Duodenal mucosa (tissue), 2 donors: ENCODE measurements at regions not wholly inside any gene's neighbourhood (a gene's known extent, or its start where the extent isn't known, plus 50 kb on each side); places are given as distances from the start of the nearest gene placed in this dataset.

Experiments used
- H3K27ac ChIP-seq: one replicate; pipeline ENCODE4 v1.7.0; 2013; ENCODE audit warnings: low read depth, low read length
- H3K27me3 ChIP-seq, 2 donors: one replicate each; pipeline ENCODE4 v1.7.0; 2013; ENCODE audit warnings: low read length in 2 of 2, control low read depth in 1 of 2; ENCODE audit not compliant: insufficient read depth in 2 of 2, control insufficient read depth in 1 of 2
- H3K36me3 ChIP-seq, 2 donors: one replicate each; pipeline ENCODE4 v1.7.0; 2013; ENCODE audit warnings: low read length in 2 of 2, control low read depth in 1 of 2; ENCODE audit not compliant: insufficient read depth in 2 of 2, control insufficient read depth in 1 of 2
- H3K4me1 ChIP-seq, 2 donors: one replicate each; pipeline ENCODE4 v1.7.0; 2013; ENCODE audit warnings: low read length in 2 of 2, control low read depth in 1 of 2; ENCODE audit not compliant: insufficient read depth in 2 of 2, control insufficient read depth in 1 of 2
- H3K4me3 ChIP-seq, 2 donors: one replicate each; pipeline ENCODE4 v1.7.0; 2013; ENCODE audit warnings: low read length in 2 of 2, low read depth in 1 of 2
- H3K9ac ChIP-seq, 2 donors: one replicate each; pipeline ENCODE4 v1.7.0; 2013; ENCODE audit warnings: low read length in 2 of 2, low read depth in 1 of 2
- H3K9me3 ChIP-seq, 2 donors: one replicate each; pipeline ENCODE4 v1.7.0; 2013; ENCODE audit warnings: low read length in 2 of 2, control low read depth in 1 of 2; ENCODE audit not compliant: control insufficient read depth in 1 of 2

- peaks cover 11% of the 10 kb centered on the region in 2 donors for H3K9me3 ChIP-seq
- no peak overlapping the region for H3K27ac ChIP-seq
- no peak overlapping the region for H3K4me3 ChIP-seq
- H3K4me1 ChIP-seq = no peaks in the 10 kb centered on the region
- no peaks in the 10 kb centered on the region for H3K27me3 ChIP-seq
- H3K9ac ChIP-seq = no peak overlapping the region
- no peaks in the 10 kb centered on the region for H3K36me3 ChIP-seq
Observed at GRCh38 chr21:25220954-25221353, 386.3 kb downstream of the MRPL39 start.

GRCh38 chr21:25220169-25220568, 387.1 kb downstream of the MRPL39 start:
- Histone ChIP-seq H3K36me3 (no peaks in the 10 kb centered on the region), H3K27ac (no peak overlapping the region), H3K4me1 (no peaks in the 10 kb centered on the region), H3K27me3 (no peaks in the 10 kb centered on the region), H3K9ac (no peak overlapping the region), H3K4me3 (no peak overlapping the region), H3K9me3 (peaks cover 11% of the 10 kb centered on the region in 2 donors)

GRCh38 chr21:25215698-25216384, 391.4 kb downstream of the MRPL39 start:
- Histone ChIP-seq H3K4me3 (no peak overlapping the region), H3K36me3 (no peaks in the 10 kb centered on the region), H3K4me1 (no peaks in the 10 kb centered on the region), H3K27ac (no peak overlapping the region), H3K27me3 (no peaks in the 10 kb centered on the region), H3K9ac (no peak overlapping the region), H3K9me3 (peaks cover 2 to 6% of the 10 kb centered on the region in 2 donors)

- Histone ChIP-seq H3K9me3 (peaks cover 0 to under 1% of the 10 kb centered on the region in 2 donors), H3K4me3 (no peak overlapping the region), H3K27ac (no peak overlapping the region), H3K36me3 (no peaks in the 10 kb centered on the region), H3K9ac (no peak overlapping the region), H3K27me3 (no peaks in the 10 kb centered on the region), H3K4me1 (no peaks in the 10 kb centered on the region)
Observed at GRCh38 chr21:25214676-25215075, 392.6 kb downstream of the MRPL39 start.

GRCh38 chr21:25199944-25200343, 407.3 kb downstream of the MRPL39 start:
- no peak overlapping the region for H3K9ac ChIP-seq
- no peaks in the 10 kb centered on the region for H3K36me3 ChIP-seq
- H3K9me3 ChIP-seq = peaks cover 0 to 6% of the 10 kb centered on the region in 2 donors
- no peak overlapping the region for H3K27ac ChIP-seq
- no peaks in the 10 kb centered on the region for H3K4me1 ChIP-seq
- H3K27me3 ChIP-seq = no peaks in the 10 kb centered on the region
- H3K4me3 ChIP-seq = no peak overlapping the region

- no peaks in the 10 kb centered on the region for H3K36me3 ChIP-seq
- no peak overlapping the region for H3K4me3 ChIP-seq
- H3K9me3 ChIP-seq = peaks cover 0 to 8% of the 10 kb centered on the region in 2 donors
- H3K27ac ChIP-seq = no peak overlapping the region
- H3K27me3 ChIP-seq = no peaks in the 10 kb centered on the region
- H3K9ac ChIP-seq = no peak overlapping the region
- no peaks in the 10 kb centered on the region for H3K4me1 ChIP-seq
Observed at GRCh38 chr21:25191141-25191540, 416.1 kb downstream of the MRPL39 start.

GRCh38 chr21:25189497-25189896, 417.8 kb downstream of the MRPL39 start:
- Histone ChIP-seq H3K4me3 (no peak overlapping the region), H3K27me3 (no peaks in the 10 kb centered on the region), H3K27ac (no peak overlapping the region), H3K36me3 (no peaks in the 10 kb centered on the region), H3K4me1 (no peaks in the 10 kb centered on the region), H3K9me3 (peaks cover 0 to 8% of the 10 kb centered on the region in 2 donors), H3K9ac (no peak overlapping the region)

GRCh38 chr21:25188677-25189079, 418.6 kb downstream of the MRPL39 start:
- Histone ChIP-seq H3K9me3 (peaks cover 0 to 8% of the 10 kb centered on the region in 2 donors), H3K4me3 (no peak overlapping the region), H3K27me3 (no peaks in the 10 kb centered on the region), H3K9ac (no peak overlapping the region), H3K27ac (no peak overlapping the region), H3K36me3 (no peaks in the 10 kb centered on the region), H3K4me1 (no peaks in the 10 kb centered on the region)

- H3K36me3 ChIP-seq = no peaks in the 10 kb centered on the region
- H3K27ac ChIP-seq = no peak overlapping the region
- H3K9ac ChIP-seq = no peak overlapping the region
- H3K4me3 ChIP-seq = no peak overlapping the region
- H3K27me3 ChIP-seq = no peaks in the 10 kb centered on the region
- H3K9me3 ChIP-seq = peaks cover 0 to 4% of the 10 kb centered on the region in 2 donors
- H3K4me1 ChIP-seq = no peaks in the 10 kb centered on the region
Observed at GRCh38 chr21:25186273-25186672, 421.0 kb downstream of the MRPL39 start.

GRCh38 chr21:25183577-25183976, 423.7 kb downstream of the MRPL39 start:
- H3K9ac ChIP-seq = no peak overlapping the region
- H3K27ac ChIP-seq = no peak overlapping the region
- H3K9me3 ChIP-seq = peaks cover 0 to 3% of the 10 kb centered on the region in 2 donors
- no peaks in the 10 kb centered on the region for H3K27me3 ChIP-seq
- H3K36me3 ChIP-seq = no peaks in the 10 kb centered on the region
- no peaks in the 10 kb centered on the region for H3K4me1 ChIP-seq
- H3K4me3 ChIP-seq = no peak overlapping the region
